Esophagus muscularis mucosa (tissue), 4 donors: ENCODE measurements at regions not wholly inside any gene's neighbourhood (a gene's known extent, or its start where the extent isn't known, plus 50 kb on each side); places are given as distances from the start of the nearest gene placed in this dataset.

ENCODE experiments used
- DNase-seq: peaks from one replicate; pipeline ENCODE4 v3.0.0-alpha.2; 2017; ENCODE audit errors: extremely low spot score
- H3K27ac ChIP-seq, 4 donors: fragments of 200-600 bp; sonication (generic); replicated peaks in 1 of 4; 1 replicate in 3 of 4; 2 replicates in 1 of 4; pipeline ENCODE4 v1.5.1; 2016 to 2019; ENCODE audit warnings: mild to moderate bottlenecking in 1 of 4
- H3K27me3 ChIP-seq, 4 donors: fragments of 200-600 bp; sonication (generic); one replicate each; pipeline versions ENCODE4 v1.5.1 to v1.6.0; 2016 to 2019
- H3K36me3 ChIP-seq, 4 donors: fragments of 200-600 bp; sonication (generic); one replicate each; pipeline ENCODE4 v1.5.1; 2016 to 2019
- H3K4me1 ChIP-seq, 4 donors: fragments of 200-600 bp; sonication (generic); one replicate each; pipeline ENCODE4 v1.5.1; 2016 to 2019
- H3K4me3 ChIP-seq, 4 donors: fragments of 200-600 bp; sonication (generic); 1 replicate in 2 of 4; 2 replicates in 2 of 4; pipeline ENCODE4 v1.5.1; 2016 to 2019; ENCODE audit warnings: mild to moderate bottlenecking in 4 of 4, moderate library complexity in 1 of 4
- H3K9me3 ChIP-seq, 4 donors: fragments of 200-600 bp; sonication (generic); 1 replicate in 3 of 4; 2 replicates in 1 of 4; pipeline ENCODE4 v1.5.1; 2016 to 2019
- CTCF ChIP-seq, 3 experiments: fragments of 200-600 bp in 2 of 3; fragments of 450-650 bp in 1 of 3; sonication (generic) in 2 of 3; IDR thresholded peaks; one replicate each; pipeline ENCODE4 v1.5.1; 2017 to 2019; ENCODE audit warnings: antibody characterized with exemption in 3 of 3, mild to moderate bottlenecking in 2 of 3, moderate library complexity in 1 of 3
- EP300 ChIP-seq: sonication (generic); formaldehyde crosslinking; IDR thresholded peaks from one replicate; pipeline ENCODE4 v1.6.1; 2017; ENCODE audit warnings: antibody characterized with exemption
- POLR2A ChIP-seq: fragments of 450-650 bp; IDR thresholded peaks from one replicate; pipeline ENCODE4 v1.6.1; 2017; ENCODE audit warnings: antibody characterized with exemption, moderate library complexity, mild to moderate bottlenecking, low read depth
- POLR2AphosphoS5 ChIP-seq, 2 donors: sonication (generic); formaldehyde crosslinking; IDR thresholded peaks; one replicate each; pipeline ENCODE4 v1.6.1; 2017; ENCODE audit warnings: antibody characterized with exemption in 2 of 2
- WGBS: methylation state at CpG from one replicate; pipeline ENCODE4 v1.1.5; 2018; 5-methylcytosine and 5-hydroxymethylcytosine counted together
- intact Hi-C: fragments of 100-400 bp; cut with DNase I; formaldehyde crosslinking; loops from one replicate; pipeline ENCODE4 v1.15.1; 2023

DNA sequence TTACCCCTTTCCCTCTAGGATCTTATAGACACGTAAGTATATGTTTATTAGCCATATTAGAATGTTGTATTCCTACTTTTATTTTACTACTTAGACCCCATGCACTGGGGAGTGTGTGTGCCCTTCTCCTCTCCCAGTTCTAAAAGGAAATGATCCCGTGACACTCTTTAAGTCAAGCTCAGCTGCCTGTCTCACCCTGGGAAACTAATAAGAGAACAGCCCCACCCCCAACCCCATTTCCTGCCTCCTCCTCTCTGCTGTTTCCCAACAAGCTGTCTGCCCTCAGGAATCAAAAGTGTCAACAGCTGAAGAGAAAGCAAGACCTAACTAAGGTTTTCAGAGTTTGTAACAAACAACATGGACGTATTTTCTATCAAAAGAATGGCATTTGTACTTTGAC is 92.6 kb upstream of the VAV3 start:
- Histone ChIP-seq H3K4me1 (peaks cover 0 to 5% (median 2%) of the 10 kb centered on the region in 4 donors), H3K9me3 (peaks cover 0 to 10% (median 4%) of the 10 kb centered on the region in 4 donors), H3K27me3 (no peaks in the 10 kb centered on the region), H3K27ac (no peak overlapping the region), H3K36me3 (no peaks in the 10 kb centered on the region), H3K4me3 (no peak overlapping the region)
- intact Hi-C loops = no loop called here
- DNase-seq = no peak
- 84% methylated on average over 3 of the region's 3 CpGs for WGBS
- TF ChIP-seq EP300 (no peak), POLR2AphosphoS5 (IDR thresholded peaks at IDR 0.05) (no peak), CTCF (IDR thresholded peaks at IDR 0.05) (no peak), POLR2A (no peak)

- no peak overlapping the region for H3K4me3 ChIP-seq
- H3K27me3 ChIP-seq = no peaks in the 10 kb centered on the region
- TF ChIP-seq CTCF (IDR thresholded peaks at IDR 0.05) = no peak
- no peak for TF ChIP-seq EP300
- TF ChIP-seq POLR2A = no peak
- no peak for TF ChIP-seq POLR2AphosphoS5 (IDR thresholded peaks at IDR 0.05)
- DNase-seq = no peak
- 87% methylated on average over 1 of the region's 1 CpG for WGBS
- H3K9me3 ChIP-seq = no peaks in the 10 kb centered on the region
- intact Hi-C loops = no loop called here
- no peaks in the 10 kb centered on the region for H3K36me3 ChIP-seq
- no peak overlapping the region for H3K27ac ChIP-seq
- peaks cover 0 to 7% (median 3%) of the 10 kb centered on the region in 4 donors for H3K4me1 ChIP-seq
Measured at GRCh38 chr1:108056436-108056990, 91.5 kb upstream of the VAV3 start.

- 67% methylated on average over 2 of the region's 2 CpGs for WGBS
- no peak for DNase-seq
- H3K4me3 ChIP-seq = no peak overlapping the region
- H3K36me3 ChIP-seq = no peaks in the 10 kb centered on the region
- intact Hi-C loops = no loop called here
- TF ChIP-seq POLR2AphosphoS5 (IDR thresholded peaks at IDR 0.05) = no peak
- no peak for TF ChIP-seq EP300
- no peak for TF ChIP-seq POLR2A
- no peaks in the 10 kb centered on the region for H3K9me3 ChIP-seq
- peaks cover 0 to 15% (median 9%) of the 10 kb centered on the region in 4 donors for H3K4me1 ChIP-seq
- H3K27me3 ChIP-seq = no peaks in the 10 kb centered on the region
- H3K27ac ChIP-seq = no peak overlapping the region
Measured at GRCh38 chr1:108055387-108055786, 90.4 kb upstream of the VAV3 start.

GRCh38 chr1:108054396-108054795 is 89.4 kb upstream of the VAV3 start:
- Histone ChIP-seq H3K4me1 (peaks cover 0 to 25% (median 13%) of the 10 kb centered on the region in 4 donors), H3K9me3 (no peaks in the 10 kb centered on the region), H3K4me3 (no peak overlapping the region), H3K36me3 (no peaks in the 10 kb centered on the region), H3K27ac (no peak overlapping the region), H3K27me3 (no peaks in the 10 kb centered on the region)
- intact Hi-C loops = no loop called here
- no peak for TF ChIP-seq POLR2A
- no peak for TF ChIP-seq CTCF (IDR thresholded peaks at IDR 0.05)
- no peak for TF ChIP-seq EP300
- DNase-seq = no peak
- 89% methylated on average over 2 of the region's 2 CpGs for WGBS

DNA sequence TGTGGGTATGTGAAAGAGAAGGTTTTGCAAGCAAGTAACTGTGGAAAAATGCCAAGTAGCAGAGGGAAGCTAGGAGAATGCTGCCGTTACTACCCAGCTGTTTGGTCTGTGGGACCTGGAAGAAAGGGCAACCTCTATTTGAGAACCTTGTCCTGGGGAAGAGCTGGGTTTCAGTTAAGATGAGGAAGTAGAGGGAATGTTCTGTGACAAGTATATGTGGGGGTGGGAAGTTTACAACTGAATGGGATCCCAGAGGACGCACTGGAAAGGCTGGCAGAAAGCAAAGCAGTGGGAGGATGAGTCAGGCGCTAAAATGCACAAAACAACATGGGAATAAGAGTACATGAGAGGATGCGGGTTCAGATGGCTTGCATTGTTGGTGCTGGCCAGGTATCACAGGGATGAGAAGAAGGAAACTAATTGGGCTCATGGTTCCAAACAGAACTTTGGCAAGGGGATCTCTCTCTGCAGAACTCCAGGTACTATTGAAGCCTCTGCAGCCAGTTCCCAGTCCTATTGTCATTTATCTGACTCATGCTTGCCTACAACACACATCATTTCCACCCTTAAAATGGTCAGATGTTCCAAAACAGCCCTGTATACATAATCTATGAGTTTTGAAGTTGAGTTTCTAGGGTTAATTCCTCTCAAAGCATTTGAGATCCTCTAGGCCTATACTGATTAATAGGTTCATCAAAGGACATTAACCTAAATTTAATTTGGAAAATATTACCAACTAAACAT is 88.5 kb upstream of the VAV3 start:
- 53% methylated on average over 4 of the region's 4 CpGs for WGBS
- Histone ChIP-seq H3K4me1 (peaks cover 0 to 26% (median 15%) of the 10 kb centered on the region in 4 donors), H3K27ac (no peak overlapping the region), H3K4me3 (no peak overlapping the region), H3K27me3 (no peaks in the 10 kb centered on the region), H3K36me3 (no peaks in the 10 kb centered on the region), H3K9me3 (peaks cover 0 to 3% (median 0%) of the 10 kb centered on the region in 4 donors)
- TF ChIP-seq EP300 = no peak
- TF ChIP-seq POLR2AphosphoS5 (IDR thresholded peaks at IDR 0.05) = no peak
- TF ChIP-seq POLR2A = no peak
- no peak for TF ChIP-seq CTCF (IDR thresholded peaks at IDR 0.05)
- no peak for DNase-seq
- intact Hi-C loops = no loop called here
